HAP-1 (cell line): ENCODE measurements at regions not wholly inside any gene's neighbourhood (a gene's known extent, or its start where the extent isn't known, plus 50 kb on each side); places are given as distances from the start of the nearest gene placed in this dataset.
"Not testable (repeated sequence)": the region's sequence is repeated elsewhere in the genome, so short reads cannot be mapped to it uniquely, and the experiment has no call there.

Experiments
- DNase-seq, 2 experiments: peaks; one replicate each; pipeline ENCODE4 v3.0.0-alpha.2; 2016 to 2020; ENCODE audit warnings: low spot score in 2 of 2
- H3K27me3 ChIP-seq: fragments of 250-450 bp; sonication (Bioruptor Pico); 2 replicates; pipeline ENCODE4 v1.5.1; 2020; ENCODE audit warnings: low read depth, mild to moderate bottlenecking, moderate library complexity
- H3K36me3 ChIP-seq: fragments of 250-450 bp; sonication (Bioruptor Pico); replicated peaks from 2 replicates; pipeline ENCODE4 v1.5.1; 2020; ENCODE audit warnings: mild to moderate bottlenecking
- H3K4me1 ChIP-seq: fragments of 250-450 bp; sonication (Bioruptor Pico); 2 replicates; pipeline ENCODE4 v1.5.1; 2020; ENCODE audit warnings: mild to moderate bottlenecking
- H3K4me3 ChIP-seq: fragments of 250-450 bp; sonication (Bioruptor Pico); 2 replicates; pipeline ENCODE4 v1.5.1; 2020; ENCODE audit warnings: mild to moderate bottlenecking, moderate library complexity
- H3K9me3 ChIP-seq: fragments of 250-450 bp; sonication (Bioruptor Pico); 2 replicates; pipeline ENCODE4 v1.5.1; 2020; ENCODE audit warnings: mild to moderate bottlenecking, moderate library complexity
- in situ Hi-C: fragments of 300-500 bp; cut with MboI; formaldehyde crosslinking; loops from 3 replicates; pipeline ENCODE4 v1.14.3; 2020; ENCODE audit warnings: low sequenced_read_pairs, inconsistent platforms, mixed read lengths

GRCh38 chr6:28794175-28795002 is 129.4 kb downstream of the TRIM27 start:
- Histone ChIP-seq H3K4me1 (no peaks in the 10 kb centered on the region), H3K9me3 (no peaks in the 10 kb centered on the region), H3K27me3 (no peaks in the 10 kb centered on the region), H3K4me3 (no peak overlapping the region), H3K36me3 (no peaks in the 10 kb centered on the region)
- DNase-seq = no peak
- in situ Hi-C loops = no loop called here

- in situ Hi-C loops, H3K4me3 ChIP-seq, H3K27me3 ChIP-seq, DNase-seq, H3K9me3 ChIP-seq, H3K4me1 ChIP-seq, H3K36me3 ChIP-seq: not testable (repeated sequence)
Observed at GRCh38 chr6:28800647-28801046, 123.1 kb downstream of the TRIM27 start.

DNA sequence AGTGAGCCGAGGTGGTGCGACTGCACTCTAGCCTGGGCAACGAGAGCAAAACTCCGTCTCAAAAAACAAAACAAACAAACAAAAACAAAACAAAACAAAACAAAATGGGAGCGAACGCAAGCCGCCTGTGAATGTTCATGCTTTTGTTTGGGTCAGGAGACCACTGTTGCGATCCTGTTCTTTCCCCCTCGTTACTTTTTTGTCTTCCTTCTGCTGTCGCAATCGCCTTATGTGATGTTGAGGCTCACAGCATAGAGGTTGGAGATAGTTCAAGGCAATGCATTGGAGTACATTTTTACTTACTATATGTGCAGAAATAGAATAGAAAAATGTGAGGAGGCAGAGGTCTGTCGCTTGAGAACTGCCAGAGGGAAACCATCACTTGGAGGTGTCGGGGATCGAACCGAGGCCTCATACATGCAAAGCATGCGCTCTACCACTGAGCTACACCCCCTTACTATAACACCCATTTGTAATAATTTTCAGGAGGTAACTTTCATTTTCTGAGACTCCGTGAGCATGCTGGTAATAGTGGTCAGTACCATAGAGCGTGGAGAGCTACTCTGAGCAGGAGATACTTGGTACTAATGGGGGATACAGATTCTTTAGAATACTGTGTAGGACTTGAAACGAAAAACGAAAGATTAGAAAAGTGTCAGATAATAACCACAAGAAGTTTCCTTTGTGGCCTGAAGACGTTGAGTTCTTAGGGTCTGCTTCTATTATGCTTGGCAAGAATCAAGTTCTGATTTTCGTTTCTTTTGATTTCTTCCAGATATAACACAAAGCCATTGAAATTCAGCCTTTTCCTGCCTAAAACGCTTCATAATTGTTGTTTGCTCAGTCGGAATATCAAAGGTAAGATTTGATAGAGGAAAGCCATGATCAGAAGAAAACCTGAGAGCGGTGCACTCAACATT is 121.1 kb downstream of the TRIM27 start:
- Histone ChIP-seq H3K27me3 (no peaks in the 10 kb centered on the region), H3K4me1 (peaks cover 8% of the 10 kb centered on the region), H3K4me3 (peak overlapping the region; percentile 38), H3K36me3 (no peaks in the 10 kb centered on the region), H3K9me3 (no peaks in the 10 kb centered on the region)
- in situ Hi-C loops = no loop called here
- peak; percentile 72 to 87 for DNase-seq

DNA sequence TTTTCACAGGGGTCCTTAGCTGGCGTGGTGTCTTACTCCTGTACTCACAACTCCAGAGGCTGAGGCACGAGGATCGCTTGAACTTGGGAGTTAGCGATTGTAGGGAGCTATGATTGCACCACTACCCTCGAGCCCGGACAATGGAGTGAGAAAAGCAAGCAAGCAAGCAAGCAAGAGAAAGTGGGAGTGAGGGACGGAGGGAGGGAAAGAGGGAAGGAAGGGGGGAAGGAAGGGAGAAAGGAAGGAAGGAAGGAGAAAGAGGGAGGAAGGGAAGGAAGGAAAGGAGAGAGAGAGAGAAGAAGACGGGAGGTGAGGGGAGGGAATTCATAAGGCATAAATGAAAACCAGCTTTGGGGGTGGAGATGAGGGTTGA is 120.5 kb downstream of the TRIM27 start:
- peak overlapping the region; percentile 38 for H3K4me3 ChIP-seq
- no peaks in the 10 kb centered on the region for H3K27me3 ChIP-seq
- H3K9me3 ChIP-seq = no peaks in the 10 kb centered on the region
- peak; percentile 51 to 73 for DNase-seq
- peaks cover 8% of the 10 kb centered on the region for H3K4me1 ChIP-seq
- H3K36me3 ChIP-seq = no peaks in the 10 kb centered on the region
- in situ Hi-C loops = no loop called here

GRCh38 chr6:28807682-28808280 is 116.0 kb downstream of the TRIM27 start:
- Histone ChIP-seq H3K36me3 (no peaks in the 10 kb centered on the region), H3K9me3 (no peaks in the 10 kb centered on the region), H3K4me1 (peaks cover 18% of the 10 kb centered on the region), H3K4me3 (peak overlapping the region; percentile 11), H3K27me3 (no peaks in the 10 kb centered on the region)
- in situ Hi-C loops = no loop called here
- DNase-seq = peak; percentile 74 to 88

DNA sequence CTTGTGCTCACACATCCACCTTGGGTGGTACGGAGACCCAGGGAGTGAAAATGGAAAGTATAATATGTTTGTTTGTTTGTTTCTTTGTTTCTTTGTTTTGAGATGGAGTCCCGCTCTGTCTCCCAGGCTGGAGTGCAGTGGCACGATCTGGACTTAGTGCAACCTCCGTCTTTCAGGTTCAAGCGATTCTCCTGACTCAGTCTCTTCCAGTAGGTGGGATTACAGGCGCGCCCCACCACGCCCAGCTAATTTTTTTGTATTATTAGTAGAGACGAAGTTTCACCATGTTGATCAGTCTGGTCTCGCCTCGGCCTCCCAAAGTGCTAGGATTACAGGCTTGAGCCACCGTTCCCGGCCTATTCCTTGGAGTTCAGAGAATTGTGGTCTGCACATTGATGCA is 115.4 kb downstream of the TRIM27 start:
- in situ Hi-C loops = no loop called here
- peak in 1 of 2 experiments; percentile 35 for DNase-seq
- Histone ChIP-seq H3K9me3 (no peaks in the 10 kb centered on the region), H3K36me3 (no peaks in the 10 kb centered on the region), H3K4me1 (peaks cover 18% of the 10 kb centered on the region), H3K4me3 (no peak overlapping the region), H3K27me3 (no peaks in the 10 kb centered on the region)

GRCh38 chr6:28809947-28810658 is 113.7 kb downstream of the TRIM27 start:
- H3K36me3 ChIP-seq = no peaks in the 10 kb centered on the region
- peaks cover 14% of the 10 kb centered on the region for H3K4me1 ChIP-seq
- no peaks in the 10 kb centered on the region for H3K9me3 ChIP-seq
- peak overlapping the region; percentile 41 for H3K4me3 ChIP-seq
- H3K27me3 ChIP-seq = no peaks in the 10 kb centered on the region
- in situ Hi-C loops = no loop called here
- peak; percentile 50 to 72 for DNase-seq

DNA sequence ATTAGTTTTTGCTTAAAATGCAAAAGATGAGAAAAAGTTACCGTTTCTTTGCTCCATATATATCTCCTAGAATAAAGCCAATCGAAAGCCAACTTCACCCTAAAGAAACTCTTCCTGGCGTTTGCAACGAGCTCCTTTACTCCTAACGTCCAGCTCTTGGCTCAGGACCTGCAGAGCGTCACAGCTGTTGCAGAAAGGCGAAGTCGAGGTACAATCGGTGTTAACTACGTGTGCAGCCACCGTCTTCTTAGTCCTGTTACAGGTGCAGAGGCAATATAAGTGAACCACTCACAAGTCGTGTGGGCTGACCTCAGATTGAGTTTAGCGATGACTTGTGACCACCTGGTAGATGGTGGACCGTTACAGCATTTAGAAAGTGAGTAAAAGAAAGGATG is 113.1 kb downstream of the TRIM27 start:
- in situ Hi-C loops = no loop called here
- peaks cover 14% of the 10 kb centered on the region for H3K4me1 ChIP-seq
- H3K27me3 ChIP-seq = no peaks in the 10 kb centered on the region
- peak; percentile 31 to 37 for DNase-seq
- no peaks in the 10 kb centered on the region for H3K9me3 ChIP-seq
- H3K36me3 ChIP-seq = no peaks in the 10 kb centered on the region
- peak overlapping the region; percentile 41 for H3K4me3 ChIP-seq

DNA sequence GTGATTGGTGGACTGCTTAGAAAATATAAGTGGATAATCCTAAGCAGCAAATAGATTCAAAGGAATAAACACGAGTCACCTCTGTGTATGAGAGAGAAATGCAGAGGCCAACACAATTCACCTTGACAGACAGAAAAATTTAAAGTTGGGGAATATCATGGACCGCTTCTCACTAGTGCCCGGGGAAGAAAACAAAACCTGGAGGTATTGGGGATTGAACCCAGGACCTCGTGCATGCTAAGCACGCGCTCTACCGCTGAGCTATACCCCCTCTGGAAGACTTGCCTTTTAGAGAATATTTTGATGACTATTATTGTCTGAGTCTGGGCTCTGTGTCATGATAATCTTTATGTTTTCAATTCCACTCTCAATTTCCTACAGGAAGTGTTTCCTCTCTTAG is 111.9 kb downstream of the TRIM27 start:
- no peaks in the 10 kb centered on the region for H3K36me3 ChIP-seq
- DNase-seq = peak; percentile 49 to 61

GRCh38 chr6:28812778-28813569 is 110.8 kb downstream of the TRIM27 start:
- Histone ChIP-seq H3K4me1 (peaks cover 13% of the 10 kb centered on the region), H3K9me3 (no peaks in the 10 kb centered on the region), H3K4me3 (no peak overlapping the region), H3K27me3 (no peaks in the 10 kb centered on the region), H3K36me3 (no peaks in the 10 kb centered on the region)
- in situ Hi-C loops = no loop called here
- no peak for DNase-seq

More for the DNA sequence above, 111.9 kb downstream of the TRIM27 start:
- in situ Hi-C loops = no loop called here
- Histone ChIP-seq H3K27me3 (no peaks in the 10 kb centered on the region), H3K4me1 (peaks cover 13% of the 10 kb centered on the region), H3K4me3 (peak overlapping the region; percentile 21), H3K9me3 (no peaks in the 10 kb centered on the region)

DNA sequence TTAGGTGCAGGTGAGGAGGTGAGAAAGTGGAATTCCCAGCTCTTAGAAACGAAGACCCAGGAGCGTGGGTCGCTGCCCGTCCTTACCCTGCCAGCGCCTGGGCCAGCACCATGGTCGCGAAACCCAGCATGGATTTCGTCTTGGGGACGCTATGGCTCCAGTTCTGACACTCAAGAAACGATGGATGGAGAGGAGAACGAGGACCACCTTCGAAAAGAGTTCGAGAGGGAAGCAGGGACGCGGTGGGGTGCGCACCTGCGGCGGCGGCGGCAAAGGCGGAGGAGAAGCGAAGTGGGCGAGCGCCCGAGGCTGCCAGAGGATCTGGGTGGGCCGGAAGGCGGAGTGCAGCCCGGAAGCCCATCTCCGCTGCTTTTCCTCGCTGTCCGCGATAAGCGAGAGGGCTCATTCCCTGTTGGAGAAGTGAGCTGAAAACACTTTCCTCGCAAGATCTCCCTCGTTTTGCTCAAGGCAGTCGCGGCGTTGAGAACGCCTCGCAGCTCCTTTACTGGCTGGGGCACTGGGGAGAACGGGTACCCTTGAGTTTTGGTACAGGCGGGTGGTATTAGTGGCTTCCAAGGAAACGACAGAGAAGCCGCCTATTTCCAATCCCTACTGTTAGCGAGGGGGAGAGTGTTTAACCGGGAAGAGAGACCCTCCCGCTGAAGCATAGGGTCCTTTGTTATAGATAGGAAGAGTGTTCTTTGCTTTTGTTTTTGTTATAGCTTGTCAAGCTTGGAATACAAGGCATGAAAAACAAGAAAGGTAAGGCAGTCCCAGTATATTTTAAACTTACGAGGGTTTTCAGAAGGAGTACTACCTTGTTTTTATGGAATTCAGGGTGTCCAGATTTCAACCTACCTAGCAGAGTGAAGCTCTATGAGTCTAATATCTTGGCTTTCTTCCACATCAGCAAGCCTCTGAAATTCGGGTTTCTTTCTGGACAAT is 109.5 kb downstream of the TRIM27 start:
- DNase-seq = no peak
- H3K4me3 ChIP-seq = no peak overlapping the region
- peaks cover 13% of the 10 kb centered on the region for H3K4me1 ChIP-seq
- in situ Hi-C loops = no loop called here
- H3K9me3 ChIP-seq = no peaks in the 10 kb centered on the region
- no peaks in the 10 kb centered on the region for H3K36me3 ChIP-seq
- no peaks in the 10 kb centered on the region for H3K27me3 ChIP-seq

- Histone ChIP-seq H3K9me3 (no peaks in the 10 kb centered on the region), H3K36me3 (no peaks in the 10 kb centered on the region), H3K4me1 (peaks cover 12% of the 10 kb centered on the region), H3K27me3 (no peaks in the 10 kb centered on the region), H3K4me3 (peak overlapping the region; percentile 36)
- peak; percentile 22 to 66 for DNase-seq
- in situ Hi-C loops = no loop called here
Observed at GRCh38 chr6:28816339-28816908, 107.4 kb downstream of the TRIM27 start.
